ENCODE measurements at regions not wholly inside any gene's neighbourhood (a gene's known extent, or its start where the extent isn't known, plus 50 kb on each side); places are given as distances from the start of the nearest gene placed in this dataset.

DNA sequence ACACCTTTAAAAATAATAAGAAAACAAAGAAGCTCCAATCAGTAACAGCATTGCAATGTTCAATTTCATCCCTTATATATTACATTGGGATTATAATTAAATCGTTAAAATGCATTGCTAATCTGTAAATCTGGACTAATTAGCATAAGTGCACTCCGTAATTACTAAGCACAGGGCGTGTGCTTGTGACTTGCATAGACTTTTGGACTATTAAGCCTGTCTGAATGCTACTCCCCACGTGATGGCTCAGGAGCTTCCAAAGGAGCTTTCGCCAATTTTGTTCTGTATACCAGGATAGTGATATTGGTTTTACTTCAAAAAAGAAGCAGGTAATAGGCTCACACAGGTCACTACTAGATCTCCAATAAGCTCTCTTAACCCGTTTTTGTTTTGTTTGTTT lies 497.1 kb downstream of the SMARCA1 start:
- Histone ChIP-seq H3K9me3 (ENCODE audit: low read depth, low read length, poor library complexity, severe bottlenecking) (no peaks in the 10 kb centered on the region), H3K4me1 (ENCODE audit: insufficient read depth, low read length, poor library complexity, severe bottlenecking) (no peaks in the 10 kb centered on the region), H3K4me3 (ENCODE audit: low read depth, low read length, poor library complexity, severe bottlenecking) (no peak overlapping the region), H3K27ac (ENCODE audit: low read depth, low read length, poor library complexity, severe bottlenecking) (no peak overlapping the region), H3K36me3 (ENCODE audit: insufficient read depth, low read length, poor library complexity, severe bottlenecking) (no peaks in the 10 kb centered on the region), H3K27me3 (replicated peaks; ENCODE audit: insufficient read depth, low read depth, low read length, poor library complexity) (no peaks in the 10 kb centered on the region)
- ChIA-PET POLR2A (ENCODE audit: low non-redundant PET) (no interaction called here), CTCF (no interaction called here)
- no peak for DNase-seq (ENCODE audit: low spot score)
- TF ChIP-seq EZH2 (IDR thresholded peaks at IDR 0.05; ENCODE audit: borderline replicate concordance, low read depth, low read length, poor library complexity, severe bottlenecking) = no peak
- TF ChIP-seq, protein P1, sequence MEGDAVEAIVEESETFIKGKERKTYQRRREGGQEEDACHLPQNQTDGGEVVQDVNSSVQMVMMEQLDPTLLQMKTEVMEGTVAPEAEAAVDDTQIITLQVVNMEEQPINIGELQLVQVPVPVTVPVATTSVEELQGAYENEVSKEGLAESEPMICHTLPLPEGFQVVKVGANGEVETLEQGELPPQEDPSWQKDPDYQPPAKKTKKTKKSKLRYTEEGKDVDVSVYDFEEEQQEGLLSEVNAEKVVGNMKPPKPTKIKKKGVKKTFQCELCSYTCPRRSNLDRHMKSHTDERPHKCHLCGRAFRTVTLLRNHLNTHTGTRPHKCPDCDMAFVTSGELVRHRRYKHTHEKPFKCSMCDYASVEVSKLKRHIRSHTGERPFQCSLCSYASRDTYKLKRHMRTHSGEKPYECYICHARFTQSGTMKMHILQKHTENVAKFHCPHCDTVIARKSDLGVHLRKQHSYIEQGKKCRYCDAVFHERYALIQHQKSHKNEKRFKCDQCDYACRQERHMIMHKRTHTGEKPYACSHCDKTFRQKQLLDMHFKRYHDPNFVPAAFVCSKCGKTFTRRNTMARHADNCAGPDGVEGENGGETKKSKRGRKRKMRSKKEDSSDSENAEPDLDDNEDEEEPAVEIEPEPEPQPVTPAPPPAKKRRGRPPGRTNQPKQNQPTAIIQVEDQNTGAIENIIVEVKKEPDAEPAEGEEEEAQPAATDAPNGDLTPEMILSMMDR (conservative IDR thresholded peaks at IDR 0.05; ENCODE audit: low read depth, low read length) = no peak
- intact Hi-C loops (cut with micrococcal nuclease; ENCODE audit: unreplicated experiment) = no loop called here
- no TSS peak for BruUV-seq (replicated peaks)

- Histone ChIP-seq H3K27me3 (replicated peaks; ENCODE audit: insufficient read depth, low read depth, low read length, poor library complexity) (no peaks in the 10 kb centered on the region), H3K4me1 (ENCODE audit: insufficient read depth, low read length, poor library complexity, severe bottlenecking) (no peaks in the 10 kb centered on the region), H3K36me3 (ENCODE audit: insufficient read depth, low read length, poor library complexity, severe bottlenecking) (no peaks in the 10 kb centered on the region), H3K27ac (ENCODE audit: low read depth, low read length, poor library complexity, severe bottlenecking) (no peak overlapping the region), H3K4me3 (ENCODE audit: low read depth, low read length, poor library complexity, severe bottlenecking) (no peak overlapping the region), H3K9me3 (ENCODE audit: low read depth, low read length, poor library complexity, severe bottlenecking) (no peaks in the 10 kb centered on the region)
- POLR2A ChIA-PET (ENCODE audit: low non-redundant PET) = no interaction called here
- CTCF ChIA-PET = no interaction called here
- no peak for DNase-seq (ENCODE audit: low spot score)
- BruUV-seq (replicated peaks) = no TSS peak
- TF ChIP-seq, protein P1 (conservative IDR thresholded peaks at IDR 0.05; ENCODE audit: low read depth, low read length) = no peak
- no peak for TF ChIP-seq EZH2 (IDR thresholded peaks at IDR 0.05; ENCODE audit: borderline replicate concordance, low read depth, low read length, poor library complexity, severe bottlenecking)
- intact Hi-C loops (cut with micrococcal nuclease; ENCODE audit: unreplicated experiment) = no loop called here
Observed at GRCh38 chrX:129025376-129025775, 497.9 kb downstream of the SMARCA1 start.

- H3K36me3 ChIP-seq (ENCODE audit: insufficient read depth, low read length, poor library complexity, severe bottlenecking) = no peaks in the 10 kb centered on the region
- H3K4me1 ChIP-seq (ENCODE audit: insufficient read depth, low read length, poor library complexity, severe bottlenecking) = no peaks in the 10 kb centered on the region
- ChIA-PET POLR2A (ENCODE audit: low non-redundant PET) (no interaction called here), CTCF (no interaction called here)
- no peak for TF ChIP-seq EZH2 (IDR thresholded peaks at IDR 0.05; ENCODE audit: borderline replicate concordance, low read depth, low read length, poor library complexity, severe bottlenecking)
- TF ChIP-seq, protein P1 (conservative IDR thresholded peaks at IDR 0.05; ENCODE audit: low read depth, low read length) = no peak
- H3K4me3 ChIP-seq (ENCODE audit: low read depth, low read length, poor library complexity, severe bottlenecking) = no peak overlapping the region
- no peak for DNase-seq (ENCODE audit: low spot score)
- no TSS peak for BruUV-seq (replicated peaks)
- H3K9me3 ChIP-seq (ENCODE audit: low read depth, low read length, poor library complexity, severe bottlenecking) = no peaks in the 10 kb centered on the region
- no peak overlapping the region for H3K27ac ChIP-seq (ENCODE audit: low read depth, low read length, poor library complexity, severe bottlenecking)
- intact Hi-C loops (cut with micrococcal nuclease; ENCODE audit: unreplicated experiment) = no loop called here
- no peaks in the 10 kb centered on the region for H3K27me3 ChIP-seq (replicated peaks; ENCODE audit: insufficient read depth, low read depth, low read length, poor library complexity)
Observed at GRCh38 chrX:129019412-129019811, 503.9 kb downstream of the SMARCA1 start.
